ENCODE measurements at regions not wholly inside any gene's neighbourhood (a gene's known extent, or its start where the extent isn't known, plus 50 kb on each side); places are given as distances from the start of the nearest gene placed in this dataset.

- Histone ChIP-seq H3K9ac (ENCODE audit: low read length) (no peak overlapping the region), H3K4me1 (ENCODE audit: control insufficient read depth in 1 of 2, insufficient read depth in 2 of 2, low read length in 2 of 2) (no peaks in the 10 kb centered on the region), H3K36me3 (ENCODE audit: control insufficient read depth in 1 of 2, insufficient read depth in 2 of 2, low read length in 2 of 2) (no peaks in the 10 kb centered on the region), H3K9me2 (ENCODE audit: insufficient read depth) (no peaks in the 10 kb centered on the region), H3K79me2 (ENCODE audit: insufficient read depth, low read length) (no peaks in the 10 kb centered on the region), H2AFZ (ENCODE audit: low read depth, low read length, poor library complexity, severe bottlenecking) (no peak overlapping the region), H3K27me3 (ENCODE audit: insufficient read depth, low read length) (no peaks in the 10 kb centered on the region), H3K9me3 (ENCODE audit: control insufficient read depth in 1 of 2, insufficient read depth in 1 of 2, low read depth in 1 of 2, low read length in 2 of 2) (no peaks in the 10 kb centered on the region), H3K27ac (ENCODE audit: low read depth, low read length) (no peak overlapping the region), H3K4me3 (replicated peaks in 1 of 2; ENCODE audit: low read depth in 1 of 2, low read length in 2 of 2) (no peak overlapping the region), H3K4me2 (ENCODE audit: low read length) (no peak overlapping the region), H4K20me1 (ENCODE audit: insufficient read depth) (no peaks in the 10 kb centered on the region)
- DNase-seq (ENCODE audit: low read depth, low spot score) (no peak), ATAC-seq (no peak)
- TF ChIP-seq EZH2phosphoT487 (IDR thresholded peaks at IDR 0.05; ENCODE audit: borderline replicate concordance) (no peak), TCF7L2 (IDR thresholded peaks at IDR 0.05; ENCODE audit: borderline replicate concordance, extremely low read depth, insufficient read depth, insufficient read length) (no peak), EZH2 (IDR thresholded peaks at IDR 0.05) (no peak), CTCF (IDR thresholded peaks at IDR 0.05 in 2 of 3, conservative IDR thresholded peaks at IDR 0.05 in 1 of 3; ENCODE audit: borderline replicate concordance in 1 of 3, insufficient read depth in 1 of 3, low read depth in 2 of 3, low read length in 2 of 3) (no peak), ATF3 (IDR thresholded peaks at IDR 0.05) (no peak), FOSL1 (IDR thresholded peaks at IDR 0.05; ENCODE audit: low read depth) (no peak), SIN3A (IDR thresholded peaks at IDR 0.05; ENCODE audit: low read depth) (no peak), CEBPB (IDR thresholded peaks at IDR 0.05; ENCODE audit: low read depth) (no peak), MAX (IDR thresholded peaks at IDR 0.05) (no peak), POLR2AphosphoS5 (IDR thresholded peaks at IDR 0.05; ENCODE audit: low read depth, low read length) (no peak)
- no TSS peak for BruUV-seq (replicated peaks)
- intact Hi-C loops (cut with micrococcal nuclease), result no loop called here
- ChIA-PET POLR2A (no interaction called here), RAD21 (ENCODE audit: low non-redundant PET in 1 of 2, low total read pairs in 2 of 2, uncharacterized antibody in 2 of 2, unreplicated experiment in 2 of 2) (no interaction called here), CTCF (no interaction called here)
Measured at GRCh38 chr5:68531970-68532369, 316.4 kb downstream of the PIK3R1 start.

All from HCT116 (cell line).